GM12872 (cell line): ENCODE measurements at regions not wholly inside any gene's neighbourhood (a gene's known extent, or its start where the extent isn't known, plus 50 kb on each side); places are given as distances from the start of the nearest gene placed in this dataset.

Source experiments
- CTCF ChIP-seq: IDR thresholded peaks from 3 replicates; pipeline ENCODE4 v1.5.1; 2011; ENCODE audit warnings: low read depth, mild to moderate bottlenecking, low read length, moderate library complexity; ENCODE audit not compliant: insufficient read depth

DNA sequence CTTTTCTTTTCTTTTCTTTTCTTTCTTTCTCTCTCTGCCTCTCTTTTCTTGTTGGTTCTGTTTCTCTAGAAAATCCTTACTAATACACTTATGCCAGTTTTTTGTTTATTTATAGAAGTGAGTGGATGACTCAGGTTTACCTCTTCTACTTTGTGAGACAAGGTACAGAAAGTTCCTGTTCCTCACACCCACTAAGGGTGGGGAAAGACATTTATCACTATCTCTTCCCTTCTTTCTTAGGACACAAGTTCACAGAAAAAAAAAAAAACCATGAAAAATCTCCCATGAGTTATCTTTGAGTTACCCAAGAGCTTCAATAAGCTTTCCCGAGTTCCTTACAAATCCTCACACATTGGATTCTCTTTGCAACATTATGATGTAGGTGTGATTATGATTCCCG lies 60.9 kb upstream of the CD180 start:
- no peak for TF ChIP-seq CTCF

DNA sequence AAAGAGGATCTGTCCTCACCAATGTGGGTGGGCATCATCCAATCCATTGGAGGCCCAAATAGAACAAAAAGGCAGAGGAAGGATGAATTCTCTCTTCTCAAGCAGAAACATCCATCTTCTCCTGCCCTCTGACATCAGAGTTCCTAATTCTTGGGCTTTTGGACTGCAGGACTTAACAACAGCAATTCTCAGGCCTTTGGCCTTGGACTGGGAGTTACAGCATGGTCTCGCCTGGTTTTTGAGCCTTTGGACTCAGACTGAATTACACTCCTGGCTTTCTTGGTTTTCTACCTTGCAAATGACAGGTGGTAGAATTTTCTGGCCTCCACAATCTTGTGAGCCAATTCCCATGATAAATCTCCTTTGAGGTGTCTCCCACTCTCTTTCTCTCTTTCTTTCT lies 60.5 kb upstream of the CD180 start:
- TF ChIP-seq CTCF: no peak

- no peak for TF ChIP-seq CTCF
Observed at GRCh38 chr5:67255881-67256280, 59.3 kb upstream of the CD180 start.

DNA sequence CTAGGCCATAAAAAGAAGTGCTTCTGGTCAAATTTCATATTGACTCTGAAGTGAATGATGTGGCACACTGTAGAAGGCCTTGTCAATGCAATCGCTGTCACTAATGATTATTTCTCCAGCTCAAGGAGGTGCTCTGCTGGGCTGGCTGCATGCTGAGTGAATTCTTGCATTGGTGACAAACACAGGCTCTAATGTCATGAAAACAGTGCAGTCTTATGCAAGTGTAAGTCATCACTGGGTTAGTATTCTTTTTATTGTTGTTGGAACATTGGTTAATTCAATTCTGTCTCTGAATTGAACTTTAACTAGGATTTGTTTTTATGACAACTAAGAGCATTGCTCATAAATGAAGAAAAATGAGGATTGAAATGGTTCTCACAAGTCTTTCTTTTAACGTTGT lies 57.3 kb upstream of the CD180 start:
- no peak for TF ChIP-seq CTCF

DNA sequence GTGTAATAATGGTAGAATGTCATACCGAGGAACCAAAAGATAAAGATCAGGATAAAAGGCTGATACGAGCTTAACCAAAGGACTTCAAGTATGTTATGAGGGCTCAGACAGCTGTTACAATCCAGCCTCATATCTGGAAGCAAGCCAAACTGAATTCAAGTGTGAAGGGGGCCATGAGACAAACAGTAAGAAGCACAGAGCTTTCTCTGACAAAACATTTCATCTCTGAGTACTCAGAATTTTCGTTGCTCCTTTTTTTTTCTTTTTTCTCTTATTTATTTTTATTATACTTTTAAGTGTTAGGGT lies 52.9 kb upstream of the CD180 start:
- TF ChIP-seq CTCF: no peak

DNA sequence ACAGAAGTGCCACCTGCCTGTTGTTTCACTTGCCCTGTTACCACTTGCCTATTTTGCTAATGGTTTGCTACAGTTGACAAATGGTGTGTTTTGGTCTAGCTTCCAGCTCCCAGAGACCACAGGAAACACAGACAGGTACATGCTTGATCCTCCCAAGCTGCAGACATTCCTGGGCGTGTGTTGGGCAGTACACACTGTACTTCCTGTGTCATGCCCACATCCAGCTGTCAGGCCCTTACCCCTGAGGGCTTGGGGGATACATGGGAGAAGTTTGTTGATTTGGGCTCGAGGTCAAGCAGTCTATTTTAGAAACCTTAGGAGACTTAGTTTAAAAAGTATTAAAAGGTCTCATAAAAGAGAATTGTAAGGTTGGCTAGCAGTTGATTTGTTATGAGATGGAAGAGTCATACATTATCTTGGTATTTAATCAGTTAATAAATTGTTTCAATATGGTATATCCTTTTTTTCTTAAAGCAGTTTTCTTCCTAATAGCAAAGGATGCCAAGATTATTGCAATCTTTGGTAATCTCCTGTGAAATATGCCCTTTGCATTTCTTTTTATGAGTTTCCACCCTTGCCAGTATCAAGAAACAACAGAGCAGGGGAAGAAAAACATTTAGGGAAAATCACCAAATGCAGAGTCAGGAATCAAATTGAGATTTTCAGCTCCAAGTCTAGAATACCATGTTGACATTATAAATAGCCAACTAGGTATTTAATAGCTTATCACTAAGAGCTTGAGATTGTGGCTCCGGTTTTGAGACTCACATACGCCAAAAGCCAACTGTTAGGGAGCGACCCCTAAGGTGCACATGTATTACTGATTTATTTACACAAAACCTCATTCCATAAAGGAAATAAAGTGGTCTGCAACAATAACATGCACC lies 52.3 kb upstream of the CD180 start:
- TF ChIP-seq CTCF: no peak

DNA sequence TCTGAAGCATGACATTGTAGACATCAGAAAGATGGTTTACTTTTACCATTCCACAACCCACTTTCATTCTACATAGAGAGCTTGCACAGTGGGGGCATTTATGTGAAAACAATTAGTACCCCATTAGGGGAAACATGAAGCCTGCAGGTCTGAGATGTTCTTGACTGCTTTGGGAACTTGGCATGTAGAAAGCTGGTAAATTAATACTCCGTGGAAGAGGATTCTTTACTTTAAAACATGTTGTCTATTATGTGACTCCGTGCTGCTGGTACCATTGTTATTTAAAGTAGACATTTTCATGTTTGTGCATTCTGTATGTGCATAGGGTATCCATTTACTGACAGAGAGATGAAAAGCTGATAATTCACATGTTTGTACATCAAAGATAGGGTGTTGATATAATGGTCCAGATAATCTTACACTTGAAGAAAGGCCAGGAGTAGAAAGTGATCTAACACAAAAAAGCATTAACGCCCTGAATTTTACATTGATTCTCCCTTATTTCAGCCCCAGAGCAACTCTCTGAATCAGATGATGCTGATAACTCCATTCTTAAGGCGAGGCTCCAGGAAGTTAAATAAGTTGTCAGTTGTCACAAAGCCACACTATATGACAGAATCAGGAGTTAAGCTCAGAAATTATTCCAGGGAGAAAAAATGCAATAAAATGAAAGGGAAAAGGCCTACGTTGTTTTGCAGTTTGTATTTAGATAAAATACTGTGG lies 50.1 kb upstream of the CD180 start:
- no peak for TF ChIP-seq CTCF
